CD4-positive, alpha-beta T cell (primary cell): ENCODE measurements at regions not wholly inside any gene's neighbourhood (a gene's known extent, or its start where the extent isn't known, plus 50 kb on each side); places are given as distances from the start of the nearest gene placed in this dataset.
A peak's percentile ranks its signal among the peaks of the same experiment; 100 is the strongest.
"Not testable (repeated sequence)": the region's sequence is repeated elsewhere in the genome, so short reads cannot be mapped to it uniquely, and the experiment has no call there.

Source experiments
- ATAC-seq: fragments of 200-7000 bp; cut with Tn5 transposase; one replicate; pipeline ENCODE4 v1.10.0; 2022; ENCODE audit warnings: mild to moderate bottlenecking; ENCODE audit not compliant: poor library complexity
- CTCF ChIA-PET: fragments of 350-600 bp; sonication (Branson Sonifier 250); formaldehyde crosslinking; loops from one replicate; lab custom pipeline; 2021; ENCODE audit warnings: antibody characterized with exemption, inconsistent platforms; lab: Charles Lee
- POLR2A ChIA-PET: fragments of 350-600 bp; sonication (Branson Sonifier 250); formaldehyde crosslinking; loops from one replicate; lab custom pipeline; 2021; ENCODE audit warnings: antibody characterized with exemption, inconsistent platforms; lab: Charles Lee
- DNase-seq, 14 experiments: peaks; one replicate each; pipeline ENCODE4 v3.0.0-alpha.2; 2013 to 2020; ENCODE audit warnings: mixed read lengths in 2 of 14
- H3K27ac ChIP-seq, 2 donors: one replicate each; pipeline versions ENCODE4 v1.5.1 to v1.7.0; 2013; ENCODE audit warnings: low read length in 2 of 2, low read depth in 1 of 2, mild to moderate bottlenecking in 1 of 2
- H3K27me3 ChIP-seq, 2 experiments: 1 replicate in 1 of 2; 2 replicates in 1 of 2; pipeline versions ENCODE4 v1.6.1 to v1.7.0; 2013; ENCODE audit warnings: low read length in 2 of 2, control low read depth in 1 of 2, mild to moderate bottlenecking in 1 of 2, moderate library complexity in 1 of 2; ENCODE audit not compliant: insufficient read depth in 2 of 2, control insufficient read depth in 1 of 2
- H3K36me3 ChIP-seq: one replicate; pipeline ENCODE4 v1.6.1; 2013; ENCODE audit warnings: low read length, control low read depth; ENCODE audit not compliant: insufficient read depth
- H3K4me1 ChIP-seq: one replicate; pipeline ENCODE4 v1.6.1; 2013; ENCODE audit warnings: low read length, control low read depth; ENCODE audit not compliant: insufficient read depth
- H3K4me3 ChIP-seq: one replicate; pipeline ENCODE4 v1.5.1; 2013; ENCODE audit warnings: mild to moderate bottlenecking, low read length, moderate library complexity
- H3K9me3 ChIP-seq, 2 experiments: 1 replicate in 1 of 2; 2 replicates in 1 of 2; pipeline versions ENCODE4 v1.6.1 to v1.7.0; 2013; ENCODE audit warnings: low read length in 2 of 2, mild to moderate bottlenecking in 2 of 2, control low read depth in 1 of 2, moderate library complexity in 1 of 2; ENCODE audit not compliant: control insufficient read depth in 1 of 2, insufficient read depth in 1 of 2
- H3K27ac Mint-ChIP-seq: one replicate; pipeline ENCODE4 v1.8.0; 2020; ENCODE audit warnings: mixed read lengths
- H3K27me3 Mint-ChIP-seq: one replicate; pipeline ENCODE4 v1.8.0; 2021; ENCODE audit warnings: mixed read lengths
- H3K36me3 Mint-ChIP-seq: one replicate; pipeline ENCODE4 v1.8.0; 2021; ENCODE audit warnings: low read depth, mixed read lengths
- H3K4me1 Mint-ChIP-seq: one replicate; pipeline ENCODE4 v1.8.0; 2021; ENCODE audit warnings: low read depth, mixed read lengths
- H3K4me3 Mint-ChIP-seq: one replicate; pipeline ENCODE4 v1.8.0; 2020; ENCODE audit warnings: mild to moderate bottlenecking, mixed read lengths
- H3K9me3 Mint-ChIP-seq: one replicate; pipeline ENCODE4 v1.8.0; 2020; ENCODE audit warnings: mixed read lengths
- intact Hi-C, 2 experiments: fragments of 100-400 bp; cut with DNase I in 1 of 2; cut with micrococcal nuclease in 1 of 2; formaldehyde crosslinking; loops; one replicate each; pipeline versions ENCODE4 v1.15.1 to v1.9.0; 2023 to 2025; cut with DNase I, micrococcal nuclease
- TF ChIP-seq, protein P1 (sequence below): fragments of 200-600 bp; IDR thresholded peaks from one replicate; pipeline ENCODE4 v1.8.0; 2022; ENCODE audit warnings: antibody characterized with exemption, mild to moderate bottlenecking

DNA sequence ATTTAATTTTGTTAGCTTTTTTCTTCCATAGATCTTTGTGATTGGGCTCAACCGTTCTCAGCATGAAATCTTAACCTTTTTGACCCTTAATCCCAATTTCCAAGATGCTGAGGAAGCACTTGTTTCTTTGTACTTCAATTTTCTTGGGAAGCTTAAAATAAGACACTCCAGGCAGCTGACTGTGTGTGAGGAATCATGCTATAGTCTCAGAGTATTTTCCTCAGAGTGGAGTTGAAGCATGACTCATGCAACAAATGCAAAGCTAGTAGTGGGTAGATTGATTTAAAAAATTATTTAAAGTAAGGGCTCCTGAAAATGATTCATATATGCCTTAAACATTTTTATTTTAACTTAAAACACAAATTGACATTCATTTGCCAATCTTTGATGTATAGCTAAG, 168.7 kb downstream of the BTBD3 start:
- H3K4me1 ChIP-seq = no peaks in the 10 kb centered on the region
- Mint-ChIP-seq H3K4me1 (no peaks in the 10 kb centered on the region), H3K4me3 (no peak overlapping the region), H3K27me3 (no peaks in the 10 kb centered on the region), H3K9me3 (peaks cover 10% of the 10 kb centered on the region), H3K36me3 (no peaks in the 10 kb centered on the region), H3K27ac (no peak overlapping the region)
- H3K36me3 ChIP-seq = no peaks in the 10 kb centered on the region
- POLR2A ChIA-PET = no interaction called here
- CTCF ChIA-PET = no interaction called here
- TF ChIP-seq, protein P1, sequence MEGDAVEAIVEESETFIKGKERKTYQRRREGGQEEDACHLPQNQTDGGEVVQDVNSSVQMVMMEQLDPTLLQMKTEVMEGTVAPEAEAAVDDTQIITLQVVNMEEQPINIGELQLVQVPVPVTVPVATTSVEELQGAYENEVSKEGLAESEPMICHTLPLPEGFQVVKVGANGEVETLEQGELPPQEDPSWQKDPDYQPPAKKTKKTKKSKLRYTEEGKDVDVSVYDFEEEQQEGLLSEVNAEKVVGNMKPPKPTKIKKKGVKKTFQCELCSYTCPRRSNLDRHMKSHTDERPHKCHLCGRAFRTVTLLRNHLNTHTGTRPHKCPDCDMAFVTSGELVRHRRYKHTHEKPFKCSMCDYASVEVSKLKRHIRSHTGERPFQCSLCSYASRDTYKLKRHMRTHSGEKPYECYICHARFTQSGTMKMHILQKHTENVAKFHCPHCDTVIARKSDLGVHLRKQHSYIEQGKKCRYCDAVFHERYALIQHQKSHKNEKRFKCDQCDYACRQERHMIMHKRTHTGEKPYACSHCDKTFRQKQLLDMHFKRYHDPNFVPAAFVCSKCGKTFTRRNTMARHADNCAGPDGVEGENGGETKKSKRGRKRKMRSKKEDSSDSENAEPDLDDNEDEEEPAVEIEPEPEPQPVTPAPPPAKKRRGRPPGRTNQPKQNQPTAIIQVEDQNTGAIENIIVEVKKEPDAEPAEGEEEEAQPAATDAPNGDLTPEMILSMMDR = no peak
- DNase-seq (no peak), ATAC-seq (no peak)
- H3K9me3 ChIP-seq = peaks cover 0 to 3% of the 10 kb centered on the region in 2 experiments
- H3K27me3 ChIP-seq = no peaks in the 10 kb centered on the region
- no peak overlapping the region for H3K27ac ChIP-seq
- intact Hi-C loops = no loop called here
- no peak overlapping the region for H3K4me3 ChIP-seq

DNA sequence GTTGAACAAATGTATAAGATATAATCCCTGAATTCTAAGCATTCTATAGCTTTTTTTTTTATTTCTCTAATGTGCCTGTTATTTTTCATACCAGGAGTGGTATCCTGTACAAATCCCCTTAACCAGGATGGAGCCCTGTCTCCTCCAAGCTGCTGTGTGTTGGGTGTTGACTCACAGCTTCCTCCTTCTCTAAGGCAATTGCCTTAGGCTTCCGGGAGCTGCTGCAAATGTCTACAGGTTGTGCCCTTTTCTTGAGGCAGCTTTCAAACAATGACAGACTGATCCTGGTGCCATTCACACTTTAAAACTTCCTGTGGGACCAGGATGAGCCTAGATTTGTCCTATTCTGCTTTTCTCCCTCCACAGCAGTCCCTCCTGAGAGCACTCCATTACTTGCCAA, 173.2 kb downstream of the BTBD3 start:
- H3K27ac Mint-ChIP-seq = no peak overlapping the region
- ATAC-seq (no peak), DNase-seq (no peak)
- no peaks in the 10 kb centered on the region for H3K36me3 Mint-ChIP-seq
- Histone ChIP-seq H3K4me1 (no peaks in the 10 kb centered on the region), H3K36me3 (no peaks in the 10 kb centered on the region), H3K4me3 (no peak overlapping the region), H3K27ac (no peak overlapping the region), H3K27me3 (no peaks in the 10 kb centered on the region), H3K9me3 (no peaks in the 10 kb centered on the region)
- no peaks in the 10 kb centered on the region for H3K9me3 Mint-ChIP-seq
- H3K27me3 Mint-ChIP-seq = no peaks in the 10 kb centered on the region
- no peak overlapping the region for H3K4me3 Mint-ChIP-seq
- ChIA-PET CTCF (no interaction called here), POLR2A (no interaction called here)
- TF ChIP-seq, protein P1 = no peak
- intact Hi-C loops = no loop called here
- H3K4me1 Mint-ChIP-seq = no peaks in the 10 kb centered on the region

DNA sequence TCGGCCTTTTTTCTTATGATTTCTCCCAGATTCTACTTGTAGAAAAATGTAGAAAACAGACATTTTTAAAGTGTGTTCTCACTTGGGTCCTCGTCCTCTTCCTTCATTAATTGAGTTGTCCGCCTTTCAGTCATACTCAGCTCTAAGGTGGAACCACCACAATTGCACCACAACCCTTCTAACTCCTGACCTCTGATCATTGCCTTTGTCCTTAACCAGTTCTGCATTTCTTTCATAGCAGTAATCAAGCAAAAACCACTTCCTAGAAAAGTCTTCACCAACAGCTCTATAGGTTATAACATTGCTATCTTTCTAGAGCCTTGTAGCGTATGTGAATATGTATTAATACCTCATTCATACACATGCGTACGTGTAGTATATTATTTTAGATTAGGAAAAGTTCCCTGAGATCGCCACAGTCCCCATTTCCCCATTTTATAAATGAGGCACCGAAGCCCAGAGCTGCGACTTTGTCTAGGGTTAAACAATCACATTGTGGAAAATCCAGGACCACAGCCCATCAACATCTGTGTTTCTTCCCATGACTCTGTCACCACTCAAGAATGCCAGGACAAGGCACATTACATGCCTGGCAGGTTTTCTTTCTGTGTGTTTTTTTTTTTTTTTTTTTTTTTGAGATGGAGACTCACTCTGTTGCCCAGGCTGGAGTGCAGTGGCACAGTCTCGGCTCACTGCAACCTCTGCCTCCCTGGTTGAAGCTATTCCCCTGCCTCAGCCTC, 175.5 kb downstream of the BTBD3 start:
- DNase-seq (peak in 1 of 14 experiments; percentile 4), ATAC-seq (no peak)
- Histone ChIP-seq H3K4me1 (no peaks in the 10 kb centered on the region), H3K27ac (no peak overlapping the region), H3K4me3 (no peak overlapping the region), H3K27me3 (no peaks in the 10 kb centered on the region), H3K9me3 (peaks cover 0 to 6% of the 10 kb centered on the region in 2 experiments), H3K36me3 (no peaks in the 10 kb centered on the region)
- no peak overlapping the region for H3K27ac Mint-ChIP-seq
- no peaks in the 10 kb centered on the region for H3K4me1 Mint-ChIP-seq
- ChIA-PET POLR2A (no interaction called here), CTCF (no interaction called here)
- intact Hi-C loops = no loop called here
- H3K9me3 Mint-ChIP-seq = no peaks in the 10 kb centered on the region
- TF ChIP-seq, protein P1 = no peak
- H3K36me3 Mint-ChIP-seq = no peaks in the 10 kb centered on the region
- no peaks in the 10 kb centered on the region for H3K27me3 Mint-ChIP-seq
- no peak overlapping the region for H3K4me3 Mint-ChIP-seq

DNA sequence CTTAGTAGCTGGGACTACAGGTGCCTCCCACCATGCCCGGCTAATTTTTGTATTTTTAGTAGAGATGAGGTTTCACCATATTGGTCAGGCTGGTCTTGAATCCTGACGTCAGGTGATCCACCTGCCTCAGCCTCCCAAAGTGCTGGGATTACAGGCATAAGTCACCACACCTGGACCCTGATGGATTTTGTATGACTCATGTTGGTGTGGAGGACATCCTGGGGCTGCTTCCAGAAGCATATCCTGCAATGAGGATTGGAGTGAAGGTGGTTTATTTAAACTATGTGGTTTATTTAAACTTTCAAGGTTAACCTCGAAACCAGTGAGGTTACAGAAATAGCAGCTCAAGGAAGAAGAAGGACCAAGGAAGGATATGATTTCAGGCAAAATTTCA, 176.1 kb downstream of the BTBD3 start:
- H3K9me3 ChIP-seq, H3K4me3 Mint-ChIP-seq, H3K9me3 Mint-ChIP-seq, H3K36me3 Mint-ChIP-seq, H3K4me3 ChIP-seq, DNase-seq, H3K27ac ChIP-seq, H3K36me3 ChIP-seq, H3K4me1 Mint-ChIP-seq, CTCF ChIA-PET, H3K4me1 ChIP-seq, intact Hi-C loops, ATAC-seq, H3K27me3 Mint-ChIP-seq, H3K27ac Mint-ChIP-seq, H3K27me3 ChIP-seq, POLR2A ChIA-PET: not testable (repeated sequence)
